ENCODE measurements at regions not wholly inside any gene's neighbourhood (a gene's known extent, or its start where the extent isn't known, plus 50 kb on each side); places are given as distances from the start of the nearest gene placed in this dataset.

DNA sequence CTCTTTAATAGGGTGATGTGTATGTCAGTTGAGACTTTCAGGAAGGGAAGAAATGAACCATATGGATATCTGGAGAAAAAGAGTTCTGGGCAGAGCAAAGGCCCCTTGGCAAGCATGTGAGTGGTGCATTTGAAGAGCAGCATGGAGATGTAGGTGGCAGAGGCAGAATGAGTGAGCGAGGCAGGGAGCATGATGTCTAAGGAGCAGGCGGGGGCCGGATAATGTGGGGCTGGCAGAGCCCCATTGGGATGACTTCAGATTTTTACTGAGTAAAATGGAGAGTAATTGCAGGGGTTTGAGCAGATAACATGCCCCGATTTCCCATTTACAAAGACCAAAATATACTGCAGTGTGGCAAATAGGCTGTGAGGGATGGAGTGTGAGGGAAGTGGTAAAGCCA is 52.9 kb upstream of the PLCL2 start:
- intact Hi-C loops (cut with micrococcal nuclease), result no loop called here
- in situ Hi-C loops (cut with MboI), result no loop called here
- ChIA-PET POLR2A (no interaction called here), CTCF (ENCODE audit: low intra/inter-chr PET ratio) (no interaction called here)
- Histone ChIP-seq H3K27me3 (ENCODE audit: control insufficient read depth in 2 of 2, insufficient read depth in 2 of 2, low read length in 2 of 2) (no peaks in the 10 kb centered on the region), H3K4me2 (ENCODE audit: insufficient read depth, low read length) (no peak overlapping the region), H3K9me3 (replicated peaks; ENCODE audit: control insufficient read depth, insufficient read depth, low read depth, low read length) (no peaks in the 10 kb centered on the region), H3K27ac (ENCODE audit: extremely low read depth, low read depth, low read length) (no peak overlapping the region), H3K9ac (ENCODE audit: insufficient read depth in 1 of 2, low read depth in 2 of 2, low read length in 2 of 2) (no peak overlapping the region), H3K9me1 (ENCODE audit: control insufficient read depth, insufficient read depth, low read length) (no peaks in the 10 kb centered on the region), H3K36me3 (ENCODE audit: control insufficient read depth, insufficient read depth, low read length) (no peaks in the 10 kb centered on the region), H3K79me2 (ENCODE audit: control insufficient read depth, insufficient read depth, low read length) (no peaks in the 10 kb centered on the region), H3K4me3 (no peak overlapping the region), H3K4me1 (replicated peaks in 1 of 2; ENCODE audit: control insufficient read depth in 2 of 2, insufficient read depth in 2 of 2, low read length in 2 of 2) (no peaks in the 10 kb centered on the region), H4K20me1 (replicated peaks; ENCODE audit: control insufficient read depth, insufficient read depth, low read length) (no peaks in the 10 kb centered on the region), H2AFZ (ENCODE audit: low read depth, low read length) (no peak overlapping the region)
- FAIRE-seq, result no peak
- no TSS peak for BruUV-seq (replicated peaks)
- no peak for ATAC-seq
- TF ChIP-seq DMBX1 (CRISPR knock-in tag; IDR thresholded peaks at IDR 0.05; ENCODE audit: borderline replicate concordance) (no peak), PHF20 (IDR thresholded peaks at IDR 0.05; ENCODE audit: partially characterized antibody) (no peak), RAD21 (CRISPR knock-in tag; conservative IDR thresholded peaks at IDR 0.05 in 1 of 2, IDR thresholded peaks at IDR 0.05 in 1 of 2) (no peak), MAFF (IDR thresholded peaks at IDR 0.05; ENCODE audit: low read length) (no peak), SAFB2 (IDR thresholded peaks at IDR 0.05; ENCODE audit: borderline replicate concordance, low read depth, low read length, severe bottlenecking) (no peak)
- TF ChIP-seq, protein P1, sequence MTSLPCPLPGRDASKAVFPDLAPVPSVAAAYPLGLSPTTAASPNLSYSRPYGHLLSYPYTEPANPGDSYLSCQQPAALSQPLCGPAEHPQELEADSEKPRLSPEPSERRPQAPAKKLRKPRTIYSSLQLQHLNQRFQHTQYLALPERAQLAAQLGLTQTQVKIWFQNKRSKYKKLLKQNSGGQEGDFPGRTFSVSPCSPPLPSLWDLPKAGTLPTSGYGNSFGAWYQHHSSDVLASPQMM (CRISPR knock-in tag; IDR thresholded peaks at IDR 0.05), result no peak
- TF ChIP-seq, protein P2, sequence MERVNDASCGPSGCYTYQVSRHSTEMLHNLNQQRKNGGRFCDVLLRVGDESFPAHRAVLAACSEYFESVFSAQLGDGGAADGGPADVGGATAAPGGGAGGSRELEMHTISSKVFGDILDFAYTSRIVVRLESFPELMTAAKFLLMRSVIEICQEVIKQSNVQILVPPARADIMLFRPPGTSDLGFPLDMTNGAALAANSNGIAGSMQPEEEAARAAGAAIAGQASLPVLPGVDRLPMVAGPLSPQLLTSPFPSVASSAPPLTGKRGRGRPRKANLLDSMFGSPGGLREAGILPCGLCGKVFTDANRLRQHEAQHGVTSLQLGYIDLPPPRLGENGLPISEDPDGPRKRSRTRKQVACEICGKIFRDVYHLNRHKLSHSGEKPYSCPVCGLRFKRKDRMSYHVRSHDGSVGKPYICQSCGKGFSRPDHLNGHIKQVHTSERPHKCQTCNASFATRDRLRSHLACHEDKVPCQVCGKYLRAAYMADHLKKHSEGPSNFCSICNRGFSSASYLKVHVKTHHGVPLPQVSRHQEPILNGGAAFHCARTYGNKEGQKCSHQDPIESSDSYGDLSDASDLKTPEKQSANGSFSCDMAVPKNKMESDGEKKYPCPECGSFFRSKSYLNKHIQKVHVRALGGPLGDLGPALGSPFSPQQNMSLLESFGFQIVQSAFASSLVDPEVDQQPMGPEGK (CRISPR knock-in tag; IDR thresholded peaks at IDR 0.05; ENCODE audit: borderline replicate concordance), result no peak
- 0% methylated on average over 4 of the region's 4 CpGs for WGBS (ENCODE audit: insufficient coverage, low coverage, missing lambda C conversion rate)
- DNase-seq (ENCODE audit: extremely low read depth in 1 of 4, low spot score in 3 of 4), result no peak

All from K562 (cell line).